GM12864 (cell line): ENCODE measurements at regions not wholly inside any gene's neighbourhood (a gene's known extent, or its start where the extent isn't known, plus 50 kb on each side); places are given as distances from the start of the nearest gene placed in this dataset.

ENCODE experiments used
- DNase-seq: peaks from one replicate; pipeline ENCODE4 v3.0.0-alpha.2; 2011; ENCODE audit warnings: low read depth
- H3K4me3 ChIP-seq: 2 replicates; pipeline ENCODE4 v1.5.1; 2011; ENCODE audit warnings: mild to moderate bottlenecking, low read depth, low read length, control low read depth
- CTCF ChIP-seq: IDR thresholded peaks from 2 replicates; pipeline ENCODE4 v1.5.1; 2011; ENCODE audit warnings: low read depth, mild to moderate bottlenecking, moderate library complexity, low read length, control low read depth, inconsistent platforms; ENCODE audit errors: missing control alignments

GRCh38 chr2:38450509-38450908 is 73.4 kb upstream of the ATL2 start:
- no peak for TF ChIP-seq CTCF
- DNase-seq = no peak
- H3K4me3 ChIP-seq = no peak overlapping the region

DNA sequence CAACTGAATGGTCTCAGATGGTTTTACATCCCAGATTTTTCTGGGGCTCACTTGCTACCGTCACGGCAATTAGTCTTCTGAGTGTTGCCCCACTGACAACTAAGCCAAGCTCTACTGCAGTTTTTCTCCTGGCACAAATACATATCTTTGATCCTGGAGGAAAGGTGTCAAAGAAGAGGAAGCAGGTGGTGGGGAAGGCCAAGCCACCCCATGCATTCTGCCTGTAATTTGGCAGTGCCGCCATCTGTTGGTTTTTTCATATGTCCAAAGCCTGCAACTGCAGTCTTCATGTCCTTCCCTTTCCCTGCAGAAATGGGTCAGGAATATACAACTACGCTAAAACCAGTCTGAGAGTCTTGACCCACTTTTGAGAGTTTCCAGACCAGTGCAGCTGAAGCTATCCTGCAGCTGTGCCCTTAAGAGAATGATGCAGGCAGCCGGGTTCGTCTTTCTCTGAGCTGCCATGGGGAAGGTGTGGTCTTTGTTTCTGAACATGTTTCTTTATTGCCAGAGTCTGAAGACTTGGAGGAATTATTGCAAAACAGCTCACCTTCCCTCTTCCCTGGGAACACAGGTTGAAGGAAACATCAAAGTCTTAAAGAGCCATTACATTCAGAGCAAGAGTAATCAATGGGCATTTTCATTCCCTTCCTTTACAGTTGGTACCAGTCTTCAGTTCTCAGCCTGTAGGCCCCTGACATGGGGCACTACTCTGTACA is 71.8 kb upstream of the ATL2 start:
- no peak for DNase-seq
- no peak for TF ChIP-seq CTCF
- no peak overlapping the region for H3K4me3 ChIP-seq

- TF ChIP-seq CTCF = no peak
- no peak overlapping the region for H3K4me3 ChIP-seq
- DNase-seq = no peak
Measured at GRCh38 chr2:38446906-38447561, 70.0 kb upstream of the ATL2 start.

- H3K4me3 ChIP-seq = no peak overlapping the region
- no peak for DNase-seq
- TF ChIP-seq CTCF = no peak
Measured at GRCh38 chr2:38446418-38446817, 69.3 kb upstream of the ATL2 start.

GRCh38 chr2:38444247-38444646 is 67.2 kb upstream of the ATL2 start:
- DNase-seq = no peak
- no peak for TF ChIP-seq CTCF
- H3K4me3 ChIP-seq = no peak overlapping the region

DNA sequence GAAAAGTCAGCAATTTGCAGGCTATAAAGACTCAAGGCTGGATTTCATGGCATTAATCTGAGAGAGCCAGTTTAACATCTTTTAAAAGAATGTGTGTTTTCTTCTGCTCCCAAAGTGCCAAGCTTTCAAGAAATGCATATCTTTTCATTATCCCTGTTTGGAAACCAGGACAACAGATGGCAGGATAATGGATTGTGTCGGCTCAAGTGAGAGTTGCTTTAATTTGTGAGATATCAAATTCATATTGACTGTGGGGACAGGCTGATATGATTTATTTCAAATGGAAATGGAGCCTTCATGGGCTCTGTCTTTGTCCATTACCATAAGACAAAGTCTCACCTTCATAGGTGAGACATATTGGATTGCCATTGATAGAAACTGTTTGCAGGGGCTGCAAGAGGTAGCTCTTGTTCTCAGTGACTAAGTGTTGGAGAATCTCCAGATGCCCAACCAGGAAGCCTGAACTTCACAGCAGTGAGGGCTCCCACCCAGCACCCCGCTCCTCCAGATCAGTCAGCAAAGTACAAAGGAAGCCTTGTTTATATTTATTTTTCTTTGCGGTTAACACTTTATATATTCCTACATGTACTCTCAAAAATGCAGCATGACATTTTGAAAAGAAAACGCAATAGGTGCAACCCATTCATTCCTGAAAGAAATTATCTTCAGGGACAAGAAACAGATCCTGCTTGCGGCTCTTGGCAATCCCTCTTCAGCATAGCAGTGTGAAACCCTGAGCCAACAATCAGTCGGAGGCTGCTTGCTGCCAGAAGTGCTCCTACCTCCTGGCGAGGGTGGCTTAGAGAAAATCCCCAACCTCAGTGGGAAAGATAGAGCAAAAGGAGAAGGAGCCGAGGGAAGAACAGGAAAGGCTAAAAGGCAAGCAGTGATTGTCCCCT is 65.8 kb upstream of the ATL2 start:
- H3K4me3 ChIP-seq = no peak overlapping the region
- TF ChIP-seq CTCF = no peak
- DNase-seq = no peak
